K562 (cell line): ENCODE measurements at regions not wholly inside any gene's neighbourhood (a gene's known extent, or its start where the extent isn't known, plus 50 kb on each side); places are given as distances from the start of the nearest gene placed in this dataset.

Experiments used
- EZH2 ChIP-seq: IDR thresholded peaks from 2 replicates; pipeline ENCODE4 v1.6.1; 2012; ENCODE audit warnings: low read depth, mild to moderate bottlenecking, inconsistent platforms, low read length, borderline replicate concordance
- FOXK2 ChIP-seq, 2 experiments: fragments of 450-650 bp; IDR thresholded peaks in 1 of 2; conservative IDR thresholded peaks in 1 of 2; 2 replicates each; pipeline ENCODE4 v1.6.1; 2016; ENCODE audit warnings: low read depth in 2 of 2, mild to moderate bottlenecking in 1 of 2
- GATA2 ChIP-seq: sonication (generic); formaldehyde crosslinking; IDR thresholded peaks from 2 replicates; pipeline ENCODE4 v1.4.0; 2020; ENCODE audit warnings: mild to moderate bottlenecking, missing genetic modification reagents
- HDAC1 ChIP-seq, 2 experiments: fragments of 450-650 bp; IDR thresholded peaks; 2 replicates each; pipeline ENCODE4 v1.6.1; 2016 to 2017; ENCODE audit warnings: inconsistent platforms in 1 of 2, mild to moderate bottlenecking in 1 of 2, moderate library complexity in 1 of 2
- HDGF ChIP-seq: fragments of 450-650 bp; IDR thresholded peaks from 2 replicates; pipeline ENCODE4 v1.6.1; 2016
- HNRNPK ChIP-seq: fragments of 200-400 bp; formaldehyde crosslinking; IDR thresholded peaks from one replicate; pipeline ENCODE4 v1.6.1; 2018; ENCODE audit warnings: mild to moderate bottlenecking, low read depth, low read length; ENCODE audit not compliant: poor library complexity, severe bottlenecking
- KAT7 ChIP-seq: sonication (generic); formaldehyde crosslinking; IDR thresholded peaks from 2 replicates; pipeline ENCODE4 v1.8.0; 2022; ENCODE audit warnings: missing genetic modification reagents, mild to moderate bottlenecking, borderline replicate concordance
- MEIS2 ChIP-seq: fragments of 450-650 bp; IDR thresholded peaks from 2 replicates; pipeline ENCODE4 v1.6.1; 2014; ENCODE audit warnings: mild to moderate bottlenecking; ENCODE audit not compliant: partially characterized antibody
- NFYB ChIP-seq: IDR thresholded peaks from 2 replicates; pipeline ENCODE4 v1.6.1; 2011; ENCODE audit warnings: mild to moderate bottlenecking, moderate library complexity; ENCODE audit not compliant: insufficient read length; ENCODE audit errors: extremely low read depth
- POLR2A ChIP-seq: fragments of 450-650 bp; conservative IDR thresholded peaks from 2 replicates; pipeline ENCODE4 v1.6.1; 2016
- SMARCE1 ChIP-seq: fragments of 450-650 bp; IDR thresholded peaks from 2 replicates; pipeline ENCODE4 v1.7.1; 2016; ENCODE audit warnings: mild to moderate bottlenecking
- ZC3H4 ChIP-seq: sonication (generic); formaldehyde crosslinking; IDR thresholded peaks from 2 replicates; pipeline ENCODE4 v1.9.0; 2021; ENCODE audit warnings: missing genetic modification reagents, borderline replicate concordance
- TF ChIP-seq, protein P1 (sequence below): sonication (generic); formaldehyde crosslinking; IDR thresholded peaks from 2 replicates; pipeline ENCODE4 v1.8.1; 2022; ENCODE audit warnings: missing genetic modification reagents

DNA sequence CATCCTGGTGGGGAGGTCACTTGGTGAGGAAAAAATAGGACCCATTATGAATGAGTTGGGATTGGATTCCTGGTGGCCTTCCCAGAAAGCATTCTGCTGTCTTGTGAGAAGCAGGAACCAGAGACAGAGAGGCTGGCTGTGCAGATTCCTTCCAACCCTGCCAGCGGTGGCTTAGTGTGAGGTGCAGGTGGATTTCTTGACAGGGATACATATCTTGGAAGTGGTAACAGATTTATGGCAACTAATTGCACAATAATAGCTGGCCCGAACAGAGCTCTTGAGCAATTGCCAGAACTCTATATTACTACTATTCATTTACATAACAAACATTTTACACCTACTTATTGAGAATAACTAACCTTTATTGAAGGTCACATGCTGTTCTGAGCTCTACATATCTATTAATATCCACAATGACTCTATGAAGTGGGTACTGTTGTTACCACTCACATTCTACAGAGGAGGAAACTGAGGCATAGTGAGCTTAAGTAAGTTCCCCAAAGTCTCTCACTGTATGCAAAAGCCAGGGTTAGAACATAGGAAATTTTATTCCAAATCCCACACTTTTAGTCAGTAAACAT, 173.9 kb upstream of the SERP2 start:
- TF ChIP-seq NFYB: no peak
- TF ChIP-seq GATA2: no peak
- no peak for TF ChIP-seq HDGF
- no peak for TF ChIP-seq POLR2A
- TF ChIP-seq MEIS2: no peak
- TF ChIP-seq KAT7 (CRISPR knock-in tag): no peak
- no peak for TF ChIP-seq EZH2
- no peak for TF ChIP-seq ZC3H4 (CRISPR knock-in tag)
- TF ChIP-seq SMARCE1: no peak
- TF ChIP-seq HDAC1 (IDR thresholded peaks at IDR 0.05): no peak
- TF ChIP-seq, protein P1, sequence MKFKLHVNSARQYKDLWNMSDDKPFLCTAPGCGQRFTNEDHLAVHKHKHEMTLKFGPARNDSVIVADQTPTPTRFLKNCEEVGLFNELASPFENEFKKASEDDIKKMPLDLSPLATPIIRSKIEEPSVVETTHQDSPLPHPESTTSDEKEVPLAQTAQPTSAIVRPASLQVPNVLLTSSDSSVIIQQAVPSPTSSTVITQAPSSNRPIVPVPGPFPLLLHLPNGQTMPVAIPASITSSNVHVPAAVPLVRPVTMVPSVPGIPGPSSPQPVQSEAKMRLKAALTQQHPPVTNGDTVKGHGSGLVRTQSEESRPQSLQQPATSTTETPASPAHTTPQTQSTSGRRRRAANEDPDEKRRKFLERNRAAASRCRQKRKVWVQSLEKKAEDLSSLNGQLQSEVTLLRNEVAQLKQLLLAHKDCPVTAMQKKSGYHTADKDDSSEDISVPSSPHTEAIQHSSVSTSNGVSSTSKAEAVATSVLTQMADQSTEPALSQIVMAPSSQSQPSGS: no peak
- no peak for TF ChIP-seq FOXK2 (conservative IDR thresholded peaks at IDR 0.05 in 1 of 2, IDR thresholded peaks at IDR 0.05 in 1 of 2; ENCODE audit: low read depth in 2 of 2)
- no peak for TF ChIP-seq HNRNPK
